ENCODE measurements at regions not wholly inside any gene's neighbourhood (a gene's known extent, or its start where the extent isn't known, plus 50 kb on each side); places are given as distances from the start of the nearest gene placed in this dataset.

GRCh38 chr3:94996743-94997142 lies 933.9 kb downstream of the NSUN3 start:
- Histone ChIP-seq H3K9me3 (replicated peaks) (no peaks in the 10 kb centered on the region), H3K27ac (replicated peaks) (no peak overlapping the region), H3K4me1 (no peaks in the 10 kb centered on the region), H3K27me3 (ENCODE audit: low read depth) (no peaks in the 10 kb centered on the region), H3K4me3 (no peak overlapping the region), H3K36me3 (no peaks in the 10 kb centered on the region)
- intact Hi-C loops (cut with micrococcal nuclease) = no loop called here
- no peak for DNase-seq
- no peak for TF ChIP-seq CTCF (IDR thresholded peaks at IDR 0.05; ENCODE audit: borderline replicate concordance)

GRCh38 chr3:95002438-95003046 lies 939.7 kb downstream of the NSUN3 start:
- H3K4me3 ChIP-seq = no peak overlapping the region
- H3K9me3 ChIP-seq (replicated peaks) = no peaks in the 10 kb centered on the region
- H3K36me3 ChIP-seq = no peaks in the 10 kb centered on the region
- H3K27ac ChIP-seq (replicated peaks) = no peak overlapping the region
- no peaks in the 10 kb centered on the region for H3K4me1 ChIP-seq
- no peak for DNase-seq
- H3K27me3 ChIP-seq (ENCODE audit: low read depth) = no peaks in the 10 kb centered on the region
- intact Hi-C loops (cut with micrococcal nuclease) = no loop called here
- TF ChIP-seq CTCF (IDR thresholded peaks at IDR 0.05; ENCODE audit: borderline replicate concordance) = no peak

- Histone ChIP-seq H3K27ac (replicated peaks) (no peak overlapping the region), H3K36me3 (no peaks in the 10 kb centered on the region), H3K4me1 (no peaks in the 10 kb centered on the region), H3K27me3 (ENCODE audit: low read depth) (no peaks in the 10 kb centered on the region), H3K4me3 (no peak overlapping the region), H3K9me3 (replicated peaks) (no peaks in the 10 kb centered on the region)
- TF ChIP-seq CTCF (IDR thresholded peaks at IDR 0.05; ENCODE audit: borderline replicate concordance) = no peak
- intact Hi-C loops (cut with micrococcal nuclease) = no loop called here
- no peak for DNase-seq
Observed at GRCh38 chr3:95028688-95029087, 965.8 kb downstream of the NSUN3 start.

- no peak overlapping the region for H3K4me3 ChIP-seq
- H3K9me3 ChIP-seq (replicated peaks) = no peaks in the 10 kb centered on the region
- no peaks in the 10 kb centered on the region for H3K4me1 ChIP-seq
- H3K27ac ChIP-seq (replicated peaks) = no peak overlapping the region
- no peaks in the 10 kb centered on the region for H3K27me3 ChIP-seq (ENCODE audit: low read depth)
- DNase-seq = no peak
- no peaks in the 10 kb centered on the region for H3K36me3 ChIP-seq
- no peak for TF ChIP-seq CTCF (IDR thresholded peaks at IDR 0.05; ENCODE audit: borderline replicate concordance)
- intact Hi-C loops (cut with micrococcal nuclease) = no loop called here
Observed at GRCh38 chr3:95029644-95030043, 966.8 kb downstream of the NSUN3 start.

GRCh38 chr3:95036526-95037021 lies 973.7 kb downstream of the NSUN3 start:
- Histone ChIP-seq H3K27me3 (ENCODE audit: low read depth) (no peaks in the 10 kb centered on the region), H3K4me1 (no peaks in the 10 kb centered on the region), H3K27ac (replicated peaks) (no peak overlapping the region), H3K36me3 (no peaks in the 10 kb centered on the region), H3K4me3 (no peak overlapping the region), H3K9me3 (replicated peaks) (no peaks in the 10 kb centered on the region)
- intact Hi-C loops (cut with micrococcal nuclease) = no loop called here
- no peak for TF ChIP-seq CTCF (IDR thresholded peaks at IDR 0.05; ENCODE audit: borderline replicate concordance)
- DNase-seq = no peak

Measured in left ventricle myocardium inferior (tissue), 1 donor.